ENCODE measurements at regions not wholly inside any gene's neighbourhood (a gene's known extent, or its start where the extent isn't known, plus 50 kb on each side); places are given as distances from the start of the nearest gene placed in this dataset.

GRCh38 chr2:133792223-133792622, 224.0 kb upstream of the NCKAP5 start:
- no peaks in the 10 kb centered on the region for H3K36me3 ChIP-seq
- H3K9me3 ChIP-seq, result peaks cover 0 to 15% of the 10 kb centered on the region in 2 donors
- H3K27ac ChIP-seq, result no peak overlapping the region
- H3K27me3 ChIP-seq, result no peaks in the 10 kb centered on the region
- no peak overlapping the region for H3K4me3 ChIP-seq
- TF ChIP-seq POLR2A (IDR thresholded peaks at IDR 0.05) (no peak), CTCF (IDR thresholded peaks at IDR 0.05) (no peak), POLR2AphosphoS5 (IDR thresholded peaks at IDR 0.05) (no peak)
- intact Hi-C loops (cut with DNase I; ENCODE audit: low total_unique reads), result loop anchor here (2.0 kb wide), 1 partner anchor 25 kb away; no protein-coding TSS in a partner anchor
- no peaks in the 10 kb centered on the region for H3K4me1 ChIP-seq
- DNase-seq (ENCODE audit: low spot score in 2 of 2), result no peak

- no peaks in the 10 kb centered on the region for H3K36me3 ChIP-seq
- H3K27ac ChIP-seq, result no peak overlapping the region
- no peak for TF ChIP-seq CTCF (IDR thresholded peaks at IDR 0.05)
- TF ChIP-seq POLR2A (IDR thresholded peaks at IDR 0.05), result no peak
- no peak for TF ChIP-seq POLR2AphosphoS5 (IDR thresholded peaks at IDR 0.05)
- no peak overlapping the region for H3K4me3 ChIP-seq
- no peak for DNase-seq (ENCODE audit: low spot score in 2 of 2)
- H3K4me1 ChIP-seq, result no peaks in the 10 kb centered on the region
- peaks cover 0 to 15% of the 10 kb centered on the region in 2 donors for H3K9me3 ChIP-seq
- H3K27me3 ChIP-seq, result no peaks in the 10 kb centered on the region
- intact Hi-C loops (cut with DNase I; ENCODE audit: low total_unique reads), result no loop called here
These were observed 225.9 kb upstream of the NCKAP5 start for GRCh38 chr2:133794114-133794513.

- no peak for DNase-seq (ENCODE audit: low spot score in 2 of 2)
- intact Hi-C loops (cut with DNase I; ENCODE audit: low total_unique reads), result no loop called here
These were observed 233.7 kb upstream of the NCKAP5 start for GRCh38 chr2:133801946-133802345.

GRCh38 chr2:133802409-133803039, 234.3 kb upstream of the NCKAP5 start:
- no peak for DNase-seq (ENCODE audit: low spot score in 2 of 2)
- intact Hi-C loops (cut with DNase I; ENCODE audit: low total_unique reads), result no loop called here
- Histone ChIP-seq H3K4me3 (no peak overlapping the region), H3K36me3 (no peaks in the 10 kb centered on the region), H3K27me3 (no peaks in the 10 kb centered on the region), H3K27ac (no peak overlapping the region), H3K9me3 (no peaks in the 10 kb centered on the region), H3K4me1 (no peaks in the 10 kb centered on the region)
- TF ChIP-seq CTCF (IDR thresholded peaks at IDR 0.05) (no peak), POLR2A (IDR thresholded peaks at IDR 0.05) (no peak), POLR2AphosphoS5 (IDR thresholded peaks at IDR 0.05) (no peak)

More at GRCh38 chr2:133801946-133802345, 233.7 kb upstream of the NCKAP5 start:
- Histone ChIP-seq H3K27me3 (no peaks in the 10 kb centered on the region), H3K9me3 (no peaks in the 10 kb centered on the region), H3K27ac (no peak overlapping the region), H3K36me3 (no peaks in the 10 kb centered on the region), H3K4me3 (no peak overlapping the region), H3K4me1 (no peaks in the 10 kb centered on the region)
- TF ChIP-seq CTCF (IDR thresholded peaks at IDR 0.05), result no peak
- TF ChIP-seq POLR2AphosphoS5 (IDR thresholded peaks at IDR 0.05), result no peak
- TF ChIP-seq POLR2A (IDR thresholded peaks at IDR 0.05), result no peak

- no peaks in the 10 kb centered on the region for H3K4me1 ChIP-seq
- H3K27ac ChIP-seq, result no peak overlapping the region
- no peak for TF ChIP-seq CTCF (IDR thresholded peaks at IDR 0.05)
- TF ChIP-seq POLR2AphosphoS5 (IDR thresholded peaks at IDR 0.05), result no peak
- TF ChIP-seq POLR2A (IDR thresholded peaks at IDR 0.05), result no peak
- H3K9me3 ChIP-seq, result no peaks in the 10 kb centered on the region
- no peaks in the 10 kb centered on the region for H3K27me3 ChIP-seq
- intact Hi-C loops (cut with DNase I; ENCODE audit: low total_unique reads), result no loop called here
- H3K4me3 ChIP-seq, result no peak overlapping the region
- DNase-seq (ENCODE audit: low spot score in 2 of 2), result no peak
- H3K36me3 ChIP-seq, result no peaks in the 10 kb centered on the region
These were observed 238.3 kb upstream of the NCKAP5 start for GRCh38 chr2:133806564-133806963.
